Endodermal cell (in vitro differentiated cells): ENCODE measurements at regions not wholly inside any gene's neighbourhood (a gene's known extent, or its start where the extent isn't known, plus 50 kb on each side); places are given as distances from the start of the nearest gene placed in this dataset.
A peak's percentile ranks its signal among the peaks of the same experiment; 100 is the strongest.

Source experiments
- DNase-seq: peaks from one replicate; pipeline ENCODE4 v3.0.0-alpha.2; 2017
- H3K27ac ChIP-seq: 2 replicates; pipeline ENCODE4 v1.5.1; 2013; ENCODE audit warnings: mild to moderate bottlenecking, low read depth, low read length, moderate library complexity
- H3K27me3 ChIP-seq: 2 replicates; pipeline ENCODE4 v1.6.1; 2013; ENCODE audit warnings: mild to moderate bottlenecking, low read length, moderate library complexity; ENCODE audit not compliant: insufficient read depth, control insufficient read depth, poor library complexity, severe bottlenecking
- H3K36me3 ChIP-seq: 2 replicates; pipeline ENCODE4 v1.7.0; 2013; ENCODE audit warnings: mild to moderate bottlenecking, low read length, moderate library complexity; ENCODE audit not compliant: control insufficient read depth, insufficient read depth
- H3K4me1 ChIP-seq: one replicate; pipeline ENCODE4 v1.7.0; 2013; ENCODE audit warnings: low read length; ENCODE audit not compliant: control insufficient read depth, insufficient read depth
- H3K4me3 ChIP-seq: 2 replicates; pipeline ENCODE4 v1.5.1; 2013; ENCODE audit warnings: mild to moderate bottlenecking, low read length, moderate library complexity
- H3K9ac ChIP-seq: 2 replicates; pipeline ENCODE4 v1.6.1; 2013; ENCODE audit warnings: mild to moderate bottlenecking, low read length, moderate library complexity; ENCODE audit not compliant: poor library complexity, severe bottlenecking; ENCODE audit errors: extremely low read depth
- H3K9me3 ChIP-seq: 2 replicates; pipeline ENCODE4 v1.6.1; 2013; ENCODE audit warnings: mild to moderate bottlenecking, low read length, moderate library complexity; ENCODE audit not compliant: control insufficient read depth
- H3K27ac Mint-ChIP-seq: 2 replicates; pipeline ENCODE4 v1.8.0; 2020; ENCODE audit warnings: mixed read lengths
- H3K27me3 Mint-ChIP-seq: 2 replicates; pipeline ENCODE4 v1.8.0; 2021; ENCODE audit warnings: mild to moderate bottlenecking, mixed read lengths; ENCODE audit not compliant: insufficient read depth
- H3K36me3 Mint-ChIP-seq: 2 replicates; pipeline ENCODE4 v1.8.0; 2020; ENCODE audit warnings: low read depth, mixed read lengths
- H3K4me1 Mint-ChIP-seq: 2 replicates; pipeline ENCODE4 v1.8.0; 2020; ENCODE audit warnings: mixed read lengths
- H3K4me3 Mint-ChIP-seq: 2 replicates; pipeline ENCODE4 v1.8.0; 2020; ENCODE audit warnings: mild to moderate bottlenecking, moderate library complexity, mixed read lengths
- H3K9me3 Mint-ChIP-seq: 2 replicates; pipeline ENCODE4 v1.8.0; 2020; ENCODE audit warnings: mild to moderate bottlenecking, mixed read lengths
- WGBS, 2 experiments: methylation state at CpG; one replicate each; pipeline versions ENCODE4 v1.1.5 to v1.1.7; 2013; ENCODE audit warnings: missing lambda C conversion rate in 2 of 2, mixed read lengths in 1 of 2; ENCODE audit not compliant: insufficient coverage in 1 of 2, insufficient read length in 1 of 2; 5-methylcytosine and 5-hydroxymethylcytosine counted together
- TF ChIP-seq, protein P1 (sequence below): fragments of 200-600 bp; sonication (generic); conservative IDR thresholded peaks from 2 replicates; pipeline ENCODE4 v1.5.0; 2021; ENCODE audit warnings: antibody characterized with exemption, mild to moderate bottlenecking

DNA sequence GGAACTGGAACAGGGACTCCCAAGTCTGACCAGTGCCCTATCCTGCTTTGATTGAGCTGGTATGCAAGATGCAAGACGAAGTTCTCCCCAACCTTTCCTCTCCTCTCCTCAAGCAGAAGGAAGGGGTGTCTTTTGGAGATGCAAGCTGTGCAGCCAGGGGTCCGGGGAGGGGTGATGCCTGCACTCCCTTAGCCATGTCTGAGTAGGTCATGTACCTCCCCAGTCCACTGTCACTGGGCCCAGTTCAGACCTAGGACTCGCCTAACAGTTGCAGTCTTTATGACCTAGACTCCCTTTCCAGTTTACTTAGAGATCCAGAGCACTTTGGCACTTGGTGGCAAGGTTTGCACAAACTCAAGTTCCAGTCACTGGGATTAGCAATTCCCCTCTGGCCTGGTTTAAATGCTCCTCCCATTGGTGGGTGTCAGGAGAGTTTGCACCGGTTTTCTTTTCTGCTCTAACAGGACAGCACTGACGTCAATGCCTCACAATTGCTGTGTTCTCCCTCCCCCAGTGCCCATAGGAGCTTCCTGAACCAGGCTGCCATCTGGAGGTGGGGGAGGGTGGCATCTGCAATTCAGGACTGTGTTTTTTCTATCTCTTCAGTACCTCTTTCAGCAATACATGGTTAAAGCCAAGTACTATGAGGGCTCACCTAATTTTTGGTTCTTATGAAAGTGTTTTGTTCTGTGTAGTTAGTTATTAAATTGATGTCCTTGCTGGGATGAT is 782.2 kb downstream of the ARAP2 start:
- Histone ChIP-seq H3K4me1 (no peaks in the 10 kb centered on the region), H3K36me3 (no peaks in the 10 kb centered on the region), H3K9me3 (peaks cover 9% of the 10 kb centered on the region), H3K27ac (no peak overlapping the region), H3K27me3 (no peaks in the 10 kb centered on the region), H3K4me3 (no peak overlapping the region), H3K9ac (no peak overlapping the region)
- Mint-ChIP-seq H3K4me3 (no peak overlapping the region), H3K36me3 (no peaks in the 10 kb centered on the region), H3K4me1 (no peaks in the 10 kb centered on the region), H3K27me3 (no peaks in the 10 kb centered on the region), H3K27ac (no peak overlapping the region), H3K9me3 (peaks cover 12% of the 10 kb centered on the region)
- 87 to 100% methylated on average over 1 to 5 of the region's 5 CpGs for WGBS, 2 experiments
- peak; percentile 59 for DNase-seq
- TF ChIP-seq, protein P1, sequence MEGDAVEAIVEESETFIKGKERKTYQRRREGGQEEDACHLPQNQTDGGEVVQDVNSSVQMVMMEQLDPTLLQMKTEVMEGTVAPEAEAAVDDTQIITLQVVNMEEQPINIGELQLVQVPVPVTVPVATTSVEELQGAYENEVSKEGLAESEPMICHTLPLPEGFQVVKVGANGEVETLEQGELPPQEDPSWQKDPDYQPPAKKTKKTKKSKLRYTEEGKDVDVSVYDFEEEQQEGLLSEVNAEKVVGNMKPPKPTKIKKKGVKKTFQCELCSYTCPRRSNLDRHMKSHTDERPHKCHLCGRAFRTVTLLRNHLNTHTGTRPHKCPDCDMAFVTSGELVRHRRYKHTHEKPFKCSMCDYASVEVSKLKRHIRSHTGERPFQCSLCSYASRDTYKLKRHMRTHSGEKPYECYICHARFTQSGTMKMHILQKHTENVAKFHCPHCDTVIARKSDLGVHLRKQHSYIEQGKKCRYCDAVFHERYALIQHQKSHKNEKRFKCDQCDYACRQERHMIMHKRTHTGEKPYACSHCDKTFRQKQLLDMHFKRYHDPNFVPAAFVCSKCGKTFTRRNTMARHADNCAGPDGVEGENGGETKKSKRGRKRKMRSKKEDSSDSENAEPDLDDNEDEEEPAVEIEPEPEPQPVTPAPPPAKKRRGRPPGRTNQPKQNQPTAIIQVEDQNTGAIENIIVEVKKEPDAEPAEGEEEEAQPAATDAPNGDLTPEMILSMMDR = peak; percentile 50

DNA sequence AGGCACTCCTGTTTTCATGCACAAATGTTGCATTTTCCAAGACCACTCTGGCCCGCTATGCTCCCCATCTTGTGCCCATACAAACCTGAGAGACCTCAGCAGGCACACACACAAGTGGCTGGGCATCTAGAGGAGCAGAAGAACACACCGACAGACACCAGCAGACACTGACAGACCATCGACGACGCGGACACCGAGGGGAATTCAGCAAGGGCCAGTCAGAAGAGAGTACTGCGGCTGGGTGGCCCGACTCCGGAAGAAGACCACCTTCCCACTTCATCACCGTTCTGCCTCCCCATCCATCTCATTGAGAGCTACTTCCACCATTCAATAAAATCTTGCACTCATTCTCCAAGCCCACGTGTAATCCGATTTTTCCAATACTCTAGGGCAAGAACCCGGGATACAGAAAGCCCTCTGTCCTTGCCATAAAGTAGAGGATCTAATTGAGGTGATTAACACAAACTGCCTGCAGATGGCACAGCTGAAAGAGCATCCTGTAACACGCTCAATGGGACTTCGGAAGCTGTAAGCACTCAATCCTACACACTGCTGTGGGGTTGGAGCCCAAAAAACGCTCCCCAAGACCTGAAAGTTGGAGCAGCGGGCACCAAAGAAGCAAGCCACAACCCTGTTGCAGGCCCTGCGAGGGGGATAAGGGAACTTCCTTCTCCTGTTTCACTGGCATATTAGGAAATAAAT is 780.9 kb downstream of the ARAP2 start:
- H3K27ac ChIP-seq = no peak overlapping the region
- H3K4me3 ChIP-seq = no peak overlapping the region
- DNase-seq = peak; percentile 53
- H3K9me3 Mint-ChIP-seq = peaks cover 11% of the 10 kb centered on the region
- peaks cover 9% of the 10 kb centered on the region for H3K9me3 ChIP-seq
- H3K4me1 Mint-ChIP-seq = no peaks in the 10 kb centered on the region
- no peaks in the 10 kb centered on the region for H3K4me1 ChIP-seq
- TF ChIP-seq, protein P1 = peak; percentile 37
- H3K36me3 Mint-ChIP-seq = no peaks in the 10 kb centered on the region
- no peak overlapping the region for H3K9ac ChIP-seq
- no peaks in the 10 kb centered on the region for H3K27me3 Mint-ChIP-seq
- 92 to 100% methylated on average over 4 to 19 of the region's 19 CpGs for WGBS, 2 experiments
- no peak overlapping the region for H3K27ac Mint-ChIP-seq
- no peaks in the 10 kb centered on the region for H3K36me3 ChIP-seq
- no peak overlapping the region for H3K4me3 Mint-ChIP-seq
- H3K27me3 ChIP-seq = no peaks in the 10 kb centered on the region

DNA sequence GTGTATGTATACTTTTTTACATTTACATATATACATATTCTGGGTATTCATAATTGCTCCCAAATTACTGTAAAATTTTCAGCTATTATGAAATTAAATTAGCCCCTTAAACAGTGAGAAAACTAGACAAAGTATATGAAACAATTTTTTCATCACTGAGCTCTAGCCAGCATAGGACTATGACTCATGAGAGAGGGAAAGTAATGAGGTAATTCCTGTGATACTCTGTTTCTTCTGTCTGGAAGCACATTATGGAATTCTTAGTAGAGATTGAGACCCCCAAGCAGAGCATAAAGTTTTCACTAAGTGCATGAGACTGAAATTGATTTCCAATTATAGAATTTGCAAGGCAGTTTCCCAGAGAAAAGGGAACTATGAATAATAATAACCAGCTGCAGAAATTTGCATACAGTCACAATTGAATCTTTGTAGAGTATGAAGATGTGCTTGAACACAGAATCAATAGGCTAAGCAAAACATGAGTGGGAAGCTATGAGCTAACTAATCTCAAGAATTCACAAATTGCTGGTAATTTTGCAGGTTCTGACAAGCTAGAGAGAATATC is 779.3 kb downstream of the ARAP2 start:
- H3K27ac ChIP-seq = no peak overlapping the region
- no peaks in the 10 kb centered on the region for H3K9me3 ChIP-seq
- TF ChIP-seq, protein P1 = no peak
- H3K36me3 Mint-ChIP-seq = no peaks in the 10 kb centered on the region
- H3K27me3 ChIP-seq = no peaks in the 10 kb centered on the region
- no peak for DNase-seq
- no peaks in the 10 kb centered on the region for H3K4me1 Mint-ChIP-seq
- no peak overlapping the region for H3K4me3 ChIP-seq
- no peaks in the 10 kb centered on the region for H3K27me3 Mint-ChIP-seq
- H3K4me1 ChIP-seq = no peaks in the 10 kb centered on the region
- H3K27ac Mint-ChIP-seq = no peak overlapping the region
- H3K36me3 ChIP-seq = no peaks in the 10 kb centered on the region
- no peak overlapping the region for H3K9ac ChIP-seq
- H3K9me3 Mint-ChIP-seq = no peaks in the 10 kb centered on the region
- no peak overlapping the region for H3K4me3 Mint-ChIP-seq
